ENCODE measurements at regions not wholly inside any gene's neighbourhood (a gene's known extent, or its start where the extent isn't known, plus 50 kb on each side); places are given as distances from the start of the nearest gene placed in this dataset.
A peak's percentile ranks its signal among the peaks of the same experiment; 100 is the strongest.

DNA sequence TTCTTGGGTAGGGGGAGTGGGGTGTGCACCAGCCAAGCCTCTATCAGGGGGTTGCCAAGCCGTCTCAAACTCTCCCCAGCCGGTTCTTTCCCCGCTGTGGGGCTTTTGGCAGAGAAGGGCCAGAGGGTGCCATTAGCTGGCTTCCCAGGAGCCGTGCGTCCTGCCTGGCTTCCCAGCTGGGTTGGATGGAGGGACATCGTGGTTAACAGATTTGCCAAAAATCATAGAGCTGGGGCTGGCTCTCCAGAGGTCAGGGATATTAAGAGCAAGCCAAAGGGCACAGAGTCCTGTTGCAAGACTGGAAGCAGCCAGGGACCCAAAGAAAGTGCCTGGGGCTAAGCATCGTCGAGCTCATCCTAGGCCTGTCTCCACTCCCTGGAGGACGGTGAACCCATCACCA, 104.6 kb upstream of the HES1 start:
- H3K27me3 ChIP-seq (ENCODE audit: control insufficient read depth, insufficient read depth, low read length), result no peaks in the 10 kb centered on the region
- no peak overlapping the region for H3K4me3 ChIP-seq (ENCODE audit: low read depth, low read length)
- H3K36me3 ChIP-seq (ENCODE audit: control insufficient read depth, insufficient read depth, low read length), result no peaks in the 10 kb centered on the region
- no peak for DNase-seq (ENCODE audit: low read depth)
- TF ChIP-seq CTCF (IDR thresholded peaks at IDR 0.05; ENCODE audit: insufficient read depth, low read length, poor library complexity, severe bottlenecking), result no peak

GRCh38 chr3:194031867-194032635, 103.9 kb upstream of the HES1 start:
- H3K36me3 ChIP-seq (ENCODE audit: control insufficient read depth, insufficient read depth, low read length), result no peaks in the 10 kb centered on the region
- peak; percentile 56 for DNase-seq (ENCODE audit: low read depth)
- TF ChIP-seq CTCF (IDR thresholded peaks at IDR 0.05; ENCODE audit: insufficient read depth, low read length, poor library complexity, severe bottlenecking), result no peak
- no peak overlapping the region for H3K4me3 ChIP-seq (ENCODE audit: low read depth, low read length)
- no peaks in the 10 kb centered on the region for H3K27me3 ChIP-seq (ENCODE audit: control insufficient read depth, insufficient read depth, low read length)

GRCh38 chr3:194032828-194033435, 103.0 kb upstream of the HES1 start:
- H3K4me3 ChIP-seq (ENCODE audit: low read depth, low read length), result no peak overlapping the region
- TF ChIP-seq CTCF (IDR thresholded peaks at IDR 0.05; ENCODE audit: insufficient read depth, low read length, poor library complexity, severe bottlenecking), result no peak
- no peaks in the 10 kb centered on the region for H3K27me3 ChIP-seq (ENCODE audit: control insufficient read depth, insufficient read depth, low read length)

DNA sequence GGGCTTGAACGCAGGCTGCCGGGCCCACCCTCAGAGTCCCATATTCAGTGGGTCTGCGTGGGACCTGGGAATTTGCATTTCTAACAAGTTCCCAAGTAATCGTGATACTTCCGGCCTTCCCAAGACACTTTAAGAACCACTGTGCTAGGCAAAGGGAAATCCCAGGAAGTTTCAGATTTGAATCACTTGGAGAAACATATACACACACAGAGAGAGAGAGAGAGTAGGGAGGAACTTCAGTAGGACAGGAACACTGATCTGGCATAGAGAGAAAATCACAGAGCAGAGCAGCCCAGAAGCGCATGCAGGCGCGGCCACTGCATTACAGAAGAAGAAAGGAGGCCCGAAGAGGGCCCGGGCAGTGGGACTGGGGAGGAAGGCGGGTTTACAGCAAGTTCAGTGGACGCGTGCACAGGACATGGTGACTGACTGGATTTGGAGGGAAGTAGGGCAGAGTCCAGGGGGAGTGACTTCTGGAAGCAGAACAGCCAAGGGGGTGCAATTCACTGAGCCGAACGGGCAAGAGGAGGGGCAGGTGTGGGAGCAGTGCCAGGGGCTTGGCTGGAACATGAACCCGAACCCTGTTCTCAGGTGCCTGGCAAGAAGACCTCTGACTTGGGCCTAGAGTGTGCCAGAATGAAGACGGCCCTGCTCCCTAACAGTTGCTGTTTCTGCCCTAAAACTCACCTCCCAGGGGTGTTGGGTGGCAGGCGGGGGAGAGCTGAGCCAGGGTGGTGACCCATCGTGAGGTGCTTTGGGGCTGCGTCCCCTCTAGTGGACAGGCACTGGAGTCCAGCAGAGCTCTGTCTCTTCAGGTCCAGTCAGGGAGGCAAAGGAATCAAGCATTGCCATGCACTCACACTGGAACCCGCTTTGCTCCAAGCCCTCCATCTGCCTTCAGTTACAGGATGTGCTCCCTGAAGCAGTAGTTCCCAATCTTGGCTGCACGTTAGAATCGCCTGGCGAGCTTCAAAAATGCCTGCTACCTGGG, 101.3 kb upstream of the HES1 start:
- no peaks in the 10 kb centered on the region for H3K27me3 ChIP-seq (ENCODE audit: control insufficient read depth, insufficient read depth, low read length)
- TF ChIP-seq CTCF (IDR thresholded peaks at IDR 0.05; ENCODE audit: insufficient read depth, low read length, poor library complexity, severe bottlenecking), result no peak
- DNase-seq (ENCODE audit: low read depth), result no peak
- no peaks in the 10 kb centered on the region for H3K36me3 ChIP-seq (ENCODE audit: control insufficient read depth, insufficient read depth, low read length)
- no peak overlapping the region for H3K4me3 ChIP-seq (ENCODE audit: low read depth, low read length)

More at GRCh38 chr3:194032828-194033435, 103.0 kb upstream of the HES1 start:
- DNase-seq (ENCODE audit: low read depth), result no peak
- H3K36me3 ChIP-seq (ENCODE audit: control insufficient read depth, insufficient read depth, low read length), result no peaks in the 10 kb centered on the region

DNA sequence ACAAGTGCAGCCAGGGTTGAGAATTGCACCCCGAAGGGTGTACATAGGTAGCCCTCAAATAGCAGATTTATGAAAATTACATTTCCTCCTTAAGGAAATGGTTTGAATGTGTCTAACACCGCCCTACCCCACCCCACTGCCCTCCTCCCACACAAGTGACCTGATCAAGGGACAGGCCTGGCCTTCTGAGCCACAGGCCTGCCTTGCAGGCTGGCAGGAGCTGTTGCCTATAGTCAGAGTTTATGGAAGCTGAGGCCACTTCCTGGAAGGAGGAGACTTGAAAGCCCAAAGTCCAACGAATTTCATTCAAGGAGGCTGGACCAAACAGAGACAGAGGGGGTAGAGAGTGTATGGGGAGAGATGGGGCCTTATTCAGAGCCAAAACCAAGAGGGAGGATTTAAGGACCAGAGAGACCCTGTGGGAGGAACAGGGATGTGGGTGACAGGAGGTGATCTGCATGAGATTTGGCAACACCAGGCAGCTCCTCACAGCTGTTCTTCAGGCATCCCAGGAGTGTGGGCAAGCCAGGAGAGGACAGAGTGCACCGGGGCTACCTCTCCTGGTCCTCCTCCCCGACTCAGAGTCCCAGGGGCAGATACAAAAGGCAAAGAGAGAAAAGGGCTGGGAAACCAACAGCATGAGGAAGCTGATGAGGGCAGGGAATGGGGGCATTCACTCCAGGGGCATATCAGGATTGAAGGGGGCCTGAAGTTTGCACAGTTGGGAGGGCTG, 100.4 kb upstream of the HES1 start:
- no peaks in the 10 kb centered on the region for H3K27me3 ChIP-seq (ENCODE audit: control insufficient read depth, insufficient read depth, low read length)
- no peak for DNase-seq (ENCODE audit: low read depth)
- no peaks in the 10 kb centered on the region for H3K36me3 ChIP-seq (ENCODE audit: control insufficient read depth, insufficient read depth, low read length)
- no peak for TF ChIP-seq CTCF (IDR thresholded peaks at IDR 0.05; ENCODE audit: insufficient read depth, low read length, poor library complexity, severe bottlenecking)
- no peak overlapping the region for H3K4me3 ChIP-seq (ENCODE audit: low read depth, low read length)
